ENCODE measurements at regions not wholly inside any gene's neighbourhood (a gene's known extent, or its start where the extent isn't known, plus 50 kb on each side); places are given as distances from the start of the nearest gene placed in this dataset.

- no peak for TF ChIP-seq CTCF (conservative IDR thresholded peaks at IDR 0.05 in 1 of 2, IDR thresholded peaks at IDR 0.05 in 1 of 2; ENCODE audit: extremely low read depth in 1 of 2, insufficient read depth in 1 of 2, low read depth in 1 of 2, low read length in 2 of 2)
- TF ChIP-seq EZH2 (IDR thresholded peaks at IDR 0.05; ENCODE audit: borderline replicate concordance, low read length) = no peak
These were observed 168.6 kb downstream of the KCNE4 start for GRCh38 chr2:223220658-223220925.

Data from mammary epithelial cell (primary cell).